Stomach (tissue), 8 donors: ENCODE measurements at regions not wholly inside any gene's neighbourhood (a gene's known extent, or its start where the extent isn't known, plus 50 kb on each side); places are given as distances from the start of the nearest gene placed in this dataset.

Experiments
- DNase-seq, 2 donors: peaks; one replicate each; pipeline versions ENCODE4 v3.0.0 to v3.0.0-alpha.2; 2013 to 2019
- H3K27ac ChIP-seq, 5 donors: fragments of 200-600 bp in 4 of 5; sonication (generic) in 4 of 5; one replicate each; pipeline ENCODE4 v1.5.1; 2013 to 2019; ENCODE audit warnings: mild to moderate bottlenecking in 1 of 5, moderate library complexity in 1 of 5
- H3K27me3 ChIP-seq, 3 donors: fragments of 200-600 bp; sonication (generic); one replicate each; pipeline ENCODE4 v1.5.1; 2017 to 2019; ENCODE audit warnings: mixed run types in 1 of 3
- H3K36me3 ChIP-seq, 4 donors: fragments of 200-600 bp; sonication (generic); 1 replicate in 3 of 4; 2 replicates in 1 of 4; pipeline ENCODE4 v1.5.1; 2016 to 2019
- H3K4me1 ChIP-seq, 4 donors: fragments of 200-600 bp; sonication (generic); one replicate each; pipeline ENCODE4 v1.5.1; 2016 to 2019
- H3K4me3 ChIP-seq, 4 donors: fragments of 200-600 bp; sonication (generic) in 3 of 4; one replicate each; pipeline ENCODE4 v1.5.1; 2016 to 2019; ENCODE audit warnings: mild to moderate bottlenecking in 1 of 4
- H3K9me3 ChIP-seq, 4 donors: fragments of 200-600 bp; sonication (generic); one replicate each; pipeline ENCODE4 v1.5.1; 2016 to 2019
- EP300 ChIP-seq: sonication (generic); formaldehyde crosslinking; IDR thresholded peaks from one replicate; pipeline ENCODE4 v1.6.1; 2017; ENCODE audit warnings: antibody characterized with exemption
- POLR2A ChIP-seq, 4 donors: fragments of 450-650 bp; IDR thresholded peaks; one replicate each; pipeline ENCODE4 v1.6.1; 2016; ENCODE audit warnings: antibody characterized with exemption in 4 of 4, control low read depth in 2 of 4, mild to moderate bottlenecking in 1 of 4, moderate library complexity in 1 of 4
- POLR2AphosphoS5 ChIP-seq, 3 donors: sonication (generic); formaldehyde crosslinking; IDR thresholded peaks; one replicate each; pipeline ENCODE4 v1.6.1; 2016; ENCODE audit warnings: antibody characterized with exemption in 3 of 3
- WGBS, 5 donors: extraction: QIAGEN DNeasy Blood & Tissue Kit in 3 of 5; methylation state at CpG; one replicate each; pipeline versions ENCODE4 v1.1.5 to v1.1.7; 2013 to 2018; 5-methylcytosine and 5-hydroxymethylcytosine counted together
- intact Hi-C: fragments of 100-400 bp; cut with DNase I; formaldehyde crosslinking; loops from one replicate; pipeline ENCODE4 v1.15.1; 2023; ENCODE audit warnings: low total_unique reads
- TF ChIP-seq, protein P1 (sequence below), 7 experiments: fragments of 450-650 bp in 4 of 7; fragments of 200-600 bp in 3 of 7; sonication (generic) in 3 of 7; IDR thresholded peaks; one replicate each; pipeline ENCODE4 v1.5.1; 2016 to 2019; ENCODE audit warnings: antibody characterized with exemption in 7 of 7, control low read depth in 2 of 7, mild to moderate bottlenecking in 1 of 7
- donor health status: healthy with polysubstance abuse.
- donor health status: Bipolar disorder and iron deficiency.
- donor health status: healthy.

GRCh38 chr18:10314066-10314465, 140.4 kb upstream of the APCDD1 start:
- no peak overlapping the region for H3K4me3 ChIP-seq
- H3K27ac ChIP-seq = no peak overlapping the region
- H3K27me3 ChIP-seq = no peaks in the 10 kb centered on the region
- H3K4me1 ChIP-seq = peaks cover 0 to 6% (median 0%) of the 10 kb centered on the region in 4 donors
- H3K9me3 ChIP-seq = no peaks in the 10 kb centered on the region
- TF ChIP-seq, protein P1, sequence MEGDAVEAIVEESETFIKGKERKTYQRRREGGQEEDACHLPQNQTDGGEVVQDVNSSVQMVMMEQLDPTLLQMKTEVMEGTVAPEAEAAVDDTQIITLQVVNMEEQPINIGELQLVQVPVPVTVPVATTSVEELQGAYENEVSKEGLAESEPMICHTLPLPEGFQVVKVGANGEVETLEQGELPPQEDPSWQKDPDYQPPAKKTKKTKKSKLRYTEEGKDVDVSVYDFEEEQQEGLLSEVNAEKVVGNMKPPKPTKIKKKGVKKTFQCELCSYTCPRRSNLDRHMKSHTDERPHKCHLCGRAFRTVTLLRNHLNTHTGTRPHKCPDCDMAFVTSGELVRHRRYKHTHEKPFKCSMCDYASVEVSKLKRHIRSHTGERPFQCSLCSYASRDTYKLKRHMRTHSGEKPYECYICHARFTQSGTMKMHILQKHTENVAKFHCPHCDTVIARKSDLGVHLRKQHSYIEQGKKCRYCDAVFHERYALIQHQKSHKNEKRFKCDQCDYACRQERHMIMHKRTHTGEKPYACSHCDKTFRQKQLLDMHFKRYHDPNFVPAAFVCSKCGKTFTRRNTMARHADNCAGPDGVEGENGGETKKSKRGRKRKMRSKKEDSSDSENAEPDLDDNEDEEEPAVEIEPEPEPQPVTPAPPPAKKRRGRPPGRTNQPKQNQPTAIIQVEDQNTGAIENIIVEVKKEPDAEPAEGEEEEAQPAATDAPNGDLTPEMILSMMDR (IDR thresholded peaks at IDR 0.05) = no peak
- TF ChIP-seq POLR2AphosphoS5 (IDR thresholded peaks at IDR 0.05) (no peak), EP300 (no peak), POLR2A (IDR thresholded peaks at IDR 0.05) (no peak)
- 76 to 89% (median 86%) methylated on average over 5 of the region's 5 CpGs for WGBS, 5 donors
- no peaks in the 10 kb centered on the region for H3K36me3 ChIP-seq
- intact Hi-C loops = no loop called here
- DNase-seq = no peak

GRCh38 chr18:10315522-10315921, 138.9 kb upstream of the APCDD1 start:
- TF ChIP-seq, protein P1 (IDR thresholded peaks at IDR 0.05) = no peak
- no peak for TF ChIP-seq POLR2AphosphoS5 (IDR thresholded peaks at IDR 0.05)
- no peak for TF ChIP-seq EP300
- no peak for TF ChIP-seq POLR2A (IDR thresholded peaks at IDR 0.05)
- WGBS, 5 donors = 80 to 94% (median 88%) methylated on average over 1 of the region's 1 CpG
- no peaks in the 10 kb centered on the region for H3K9me3 ChIP-seq
- peaks cover 0 to 6% (median 0%) of the 10 kb centered on the region in 4 donors for H3K4me1 ChIP-seq
- H3K36me3 ChIP-seq = no peaks in the 10 kb centered on the region
- no peaks in the 10 kb centered on the region for H3K27me3 ChIP-seq
- intact Hi-C loops = no loop called here
- no peak for DNase-seq
- H3K27ac ChIP-seq = no peak overlapping the region
- H3K4me3 ChIP-seq = no peak overlapping the region

DNA sequence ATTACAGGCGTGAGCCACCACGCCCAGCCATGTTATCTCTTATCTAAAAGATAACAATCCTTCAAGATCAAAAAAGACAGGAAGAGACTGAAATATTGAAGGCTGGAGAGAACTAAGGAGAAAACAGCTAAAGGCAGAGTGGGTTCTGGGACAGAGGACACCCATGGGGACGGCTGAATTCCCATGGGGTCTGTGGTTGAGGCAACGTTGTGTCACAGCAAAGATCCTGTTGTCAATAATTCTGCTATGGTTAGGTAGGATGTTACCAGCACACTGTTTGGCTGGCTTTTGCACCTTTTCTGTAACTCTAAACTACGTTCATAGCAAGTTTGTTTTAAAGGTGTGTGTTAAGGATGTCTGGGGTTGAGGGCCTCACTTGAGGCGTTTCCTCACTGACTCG, 137.7 kb upstream of the APCDD1 start:
- H3K27me3 ChIP-seq = no peaks in the 10 kb centered on the region
- no peak for TF ChIP-seq POLR2A (IDR thresholded peaks at IDR 0.05)
- no peak for TF ChIP-seq EP300
- TF ChIP-seq POLR2AphosphoS5 (IDR thresholded peaks at IDR 0.05) = no peak
- TF ChIP-seq, protein P1 (IDR thresholded peaks at IDR 0.05) = no peak
- intact Hi-C loops = no loop called here
- peaks cover 0 to 6% (median 0%) of the 10 kb centered on the region in 4 donors for H3K4me1 ChIP-seq
- no peaks in the 10 kb centered on the region for H3K36me3 ChIP-seq
- no peak overlapping the region for H3K4me3 ChIP-seq
- WGBS, 5 donors = 72 to 82% (median 74%) methylated on average over 7 of the region's 7 CpGs
- H3K9me3 ChIP-seq = no peaks in the 10 kb centered on the region
- DNase-seq = no peak
- no peak overlapping the region for H3K27ac ChIP-seq

GRCh38 chr18:10317864-10318690, 136.4 kb upstream of the APCDD1 start:
- 79 to 83% (median 81%) methylated on average over 6 of the region's 6 CpGs for WGBS, 5 donors

More at GRCh38 chr18:10317864-10318690, 136.4 kb upstream of the APCDD1 start:
- H3K36me3 ChIP-seq = no peaks in the 10 kb centered on the region
- no peaks in the 10 kb centered on the region for H3K27me3 ChIP-seq
- intact Hi-C loops = no loop called here
- no peak for TF ChIP-seq POLR2A (IDR thresholded peaks at IDR 0.05)
- TF ChIP-seq POLR2AphosphoS5 (IDR thresholded peaks at IDR 0.05) = no peak
- TF ChIP-seq, protein P1 (IDR thresholded peaks at IDR 0.05) = no peak
- TF ChIP-seq EP300 = no peak
- peaks cover 0 to 6% (median 0%) of the 10 kb centered on the region in 4 donors for H3K4me1 ChIP-seq
- H3K4me3 ChIP-seq = no peak overlapping the region
- DNase-seq = no peak
- no peak overlapping the region for H3K27ac ChIP-seq
- H3K9me3 ChIP-seq = no peaks in the 10 kb centered on the region
